ENCODE measurements at regions not wholly inside any gene's neighbourhood (a gene's known extent, or its start where the extent isn't known, plus 50 kb on each side); places are given as distances from the start of the nearest gene placed in this dataset.
A peak's percentile ranks its signal among the peaks of the same experiment; 100 is the strongest.
"Not testable (repeated sequence)": the region's sequence is repeated elsewhere in the genome, so short reads cannot be mapped to it uniquely, and the experiment has no call there.

- FAIRE-seq (no peak), DNase-seq (ENCODE audit: low spot score) (no peak)
Observed at GRCh38 chr13:31605076-31605860, 134.1 kb upstream of the RXFP2 start.

- not testable (repeated sequence) for FAIRE-seq; DNase-seq (ENCODE audit: low spot score)
Observed at GRCh38 chr13:31607531-31607930, 131.8 kb upstream of the RXFP2 start.

DNA sequence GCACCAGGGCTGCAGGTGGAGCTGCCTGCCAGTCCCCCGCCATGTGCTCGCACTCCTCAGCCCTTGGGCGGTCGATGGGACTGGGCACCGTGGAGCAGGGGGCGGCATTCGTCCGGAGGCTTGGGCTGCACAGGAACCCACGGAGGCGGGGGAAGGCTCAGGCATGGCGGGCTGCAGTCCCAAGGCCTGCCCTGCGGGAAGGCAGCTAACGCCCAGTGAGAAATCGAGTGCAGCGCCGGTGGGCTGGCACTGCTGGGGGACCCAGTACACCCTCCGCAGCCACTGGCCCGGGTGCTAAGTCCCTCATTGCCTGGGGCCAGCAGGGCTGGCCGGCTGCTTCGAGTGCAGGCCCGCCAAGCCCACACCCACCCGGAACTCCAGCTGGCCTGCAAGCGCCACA, 130.5 kb upstream of the RXFP2 start:
- FAIRE-seq; DNase-seq (ENCODE audit: low spot score): not testable (repeated sequence)

GRCh38 chr13:31610270-31610998, 128.9 kb upstream of the RXFP2 start:
- FAIRE-seq (no peak), DNase-seq (ENCODE audit: low spot score) (no peak)

- DNase-seq (ENCODE audit: low spot score): no peak
- FAIRE-seq: no peak
Observed at GRCh38 chr13:31611214-31611613, 128.1 kb upstream of the RXFP2 start.

GRCh38 chr13:31614073-31614472, 125.3 kb upstream of the RXFP2 start:
- no peak for DNase-seq (ENCODE audit: low spot score)
- no peak for FAIRE-seq

- FAIRE-seq (no peak), DNase-seq (ENCODE audit: low spot score) (no peak)
Observed at GRCh38 chr13:31614704-31615103, 124.6 kb upstream of the RXFP2 start.

DNA sequence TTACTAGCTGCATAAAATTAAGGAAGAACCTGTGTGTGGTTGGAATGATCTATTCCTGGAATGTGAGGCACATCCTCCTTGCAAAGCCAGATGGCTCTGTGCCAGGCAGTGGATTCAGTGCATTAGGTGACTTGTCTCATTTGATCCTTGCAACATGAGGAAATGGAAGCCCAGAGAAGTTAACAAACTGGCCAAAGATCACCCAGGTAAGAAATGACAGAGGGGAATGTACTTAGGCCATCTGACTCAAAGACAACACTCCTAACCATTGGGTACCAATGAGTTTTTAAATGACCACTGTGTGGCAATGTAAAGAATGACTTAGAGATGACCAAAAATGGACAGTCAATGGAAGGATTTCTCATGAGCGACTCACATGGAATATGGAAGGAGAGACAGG, 114.2 kb upstream of the RXFP2 start:
- peak; percentile 15 for FAIRE-seq

GRCh38 chr13:31627097-31627845, 112.1 kb upstream of the RXFP2 start:
- DNase-seq (ENCODE audit: low spot score) (no peak), FAIRE-seq (no peak)

More for the DNA sequence above, 114.2 kb upstream of the RXFP2 start:
- DNase-seq (ENCODE audit: low spot score): peak; percentile 51

DNA sequence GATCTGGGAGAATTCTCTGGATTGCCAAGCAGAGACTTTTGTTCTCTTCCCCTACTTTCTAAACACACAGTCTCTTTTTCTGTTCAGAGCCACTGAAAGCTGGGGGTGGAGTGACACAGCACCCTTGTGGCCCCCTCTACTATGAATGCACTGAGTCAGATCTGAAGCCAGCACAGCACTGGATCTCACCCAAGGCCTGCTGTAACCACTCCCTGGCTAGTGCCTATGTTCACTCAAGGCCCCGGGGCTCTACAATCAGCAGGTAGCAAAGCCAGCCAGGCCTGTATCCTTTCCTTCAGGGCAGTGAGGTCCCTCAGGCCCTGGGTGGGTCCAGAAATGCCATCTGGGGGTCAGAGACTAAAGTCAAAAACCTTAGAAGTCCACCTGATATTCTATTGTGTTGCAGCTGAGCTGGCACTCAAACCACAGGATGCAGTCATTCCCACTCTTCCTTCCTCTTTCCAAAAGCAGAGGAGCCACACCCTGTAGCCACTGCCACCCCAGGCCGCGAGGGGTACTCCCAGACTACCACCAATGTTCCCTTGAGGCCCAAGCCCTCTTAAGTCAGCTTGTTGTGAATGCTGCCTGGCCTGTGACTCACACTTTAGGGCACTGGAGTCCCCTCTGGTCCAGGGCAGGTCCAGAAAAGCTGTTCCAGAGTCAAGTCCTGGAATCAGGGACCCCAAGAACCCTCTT, 110.1 kb upstream of the RXFP2 start:
- DNase-seq (ENCODE audit: low spot score) (no peak), FAIRE-seq (no peak)

DNA sequence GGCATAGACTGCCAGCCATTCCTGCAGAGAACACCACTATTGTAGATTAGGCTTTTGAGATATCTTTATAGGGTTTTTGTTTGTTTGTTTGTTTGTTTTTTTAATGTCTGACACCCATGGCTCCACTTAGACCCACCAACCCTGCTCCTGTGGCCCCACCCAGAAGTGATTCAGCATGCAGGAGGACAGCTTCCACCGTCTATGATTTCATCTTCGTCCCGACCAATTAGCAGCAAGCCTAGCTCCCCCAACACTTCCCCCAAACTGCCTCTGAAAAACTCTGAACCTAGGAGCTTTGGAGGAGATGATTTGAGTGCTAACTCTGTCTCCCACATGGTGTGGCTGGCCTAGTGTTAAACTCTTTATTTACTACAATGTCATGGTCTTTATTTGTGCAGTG, 108.3 kb upstream of the RXFP2 start:
- DNase-seq (ENCODE audit: low spot score): no peak

DNA sequence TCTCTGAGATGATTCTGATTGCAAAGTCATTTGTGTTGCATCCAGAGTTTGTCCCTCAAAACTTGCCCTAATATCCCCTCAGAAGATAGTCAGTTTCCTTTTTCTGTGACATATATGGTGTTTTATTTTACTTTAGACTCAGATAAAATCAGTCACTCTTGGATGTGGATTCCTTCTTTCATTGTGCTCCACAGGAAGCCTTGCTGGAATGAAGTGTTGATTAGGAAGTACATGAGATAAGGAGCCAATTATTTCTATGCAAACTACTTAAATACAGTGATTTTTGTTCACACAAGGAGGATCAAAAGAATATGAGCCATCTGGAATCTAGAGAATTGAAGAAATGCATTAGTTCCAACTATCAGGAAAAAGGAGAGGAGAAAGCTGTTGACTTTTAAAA, 107.6 kb upstream of the RXFP2 start:
- no peak for DNase-seq (ENCODE audit: low spot score)
- no peak for FAIRE-seq

More for the DNA sequence above, 108.3 kb upstream of the RXFP2 start:
- no peak for FAIRE-seq

- FAIRE-seq (no peak), DNase-seq (ENCODE audit: low spot score) (peak; percentile 13)
Observed at GRCh38 chr13:31638577-31638976, 100.7 kb upstream of the RXFP2 start.

GRCh38 chr13:31639443-31640163, 99.7 kb upstream of the RXFP2 start:
- no peak for DNase-seq (ENCODE audit: low spot score)
- FAIRE-seq: no peak

GRCh38 chr13:31649766-31650165, 89.6 kb upstream of the RXFP2 start:
- DNase-seq (ENCODE audit: low spot score) (no peak), FAIRE-seq (no peak)

- FAIRE-seq (no peak), DNase-seq (ENCODE audit: low spot score) (no peak)
Observed at GRCh38 chr13:31653730-31654129, 85.6 kb upstream of the RXFP2 start.

DNA sequence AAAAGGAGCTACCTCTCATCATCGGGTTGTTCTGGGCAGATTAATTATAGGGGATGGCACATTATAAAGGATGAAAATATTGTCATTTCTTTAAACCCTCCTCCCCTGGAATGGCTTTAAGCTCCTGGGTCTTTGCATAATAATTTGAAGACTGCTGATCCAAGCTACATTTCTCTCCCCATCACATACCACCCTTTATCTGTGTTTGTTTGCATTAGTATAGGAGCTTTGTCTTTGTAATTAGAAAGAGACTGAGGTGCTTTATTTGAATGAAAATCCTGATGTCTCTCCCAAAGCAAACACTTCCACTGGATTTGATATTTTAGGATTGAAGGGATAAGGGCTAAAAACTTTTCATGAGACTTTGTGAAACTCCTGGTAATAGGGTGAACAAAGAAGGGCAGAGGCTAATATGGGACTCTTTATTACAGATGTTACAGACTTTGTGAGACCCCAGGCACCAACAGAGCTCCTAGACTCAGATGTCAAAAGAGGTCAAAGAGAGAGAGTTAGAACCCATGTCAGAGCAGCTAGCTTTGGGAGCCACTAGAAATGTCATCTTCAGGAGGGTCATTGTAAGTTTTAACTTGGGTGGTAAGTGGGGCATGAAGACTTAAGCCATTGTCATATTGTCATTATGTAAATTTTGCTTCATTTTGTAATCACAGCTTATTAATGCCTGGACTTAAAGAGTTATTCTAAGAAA, 75.3 kb upstream of the RXFP2 start:
- DNase-seq (ENCODE audit: low spot score) (no peak), FAIRE-seq (no peak)

GRCh38 chr13:31670831-31671617, 68.3 kb upstream of the RXFP2 start:
- FAIRE-seq (peak; percentile 71), DNase-seq (ENCODE audit: low spot score) (peak; percentile 26)

- FAIRE-seq: no peak
Observed at GRCh38 chr13:31674051-31674450, 65.3 kb upstream of the RXFP2 start.

More at GRCh38 chr13:31674051-31674450, 65.3 kb upstream of the RXFP2 start:
- DNase-seq (ENCODE audit: low spot score): no peak
